ENCODE measurements at regions not wholly inside any gene's neighbourhood (a gene's known extent, or its start where the extent isn't known, plus 50 kb on each side); places are given as distances from the start of the nearest gene placed in this dataset.

GRCh38 chr6:74805916-74806696, 399.7 kb downstream of the COL12A1 start:
- H3K9ac ChIP-seq (ENCODE audit: low read depth in 1 of 2, low read length in 2 of 2) = no peak overlapping the region
- no peaks in the 10 kb centered on the region for H3K4me1 ChIP-seq (ENCODE audit: control insufficient read depth in 1 of 2, insufficient read depth in 2 of 2, low read length in 2 of 2)
- H3K27me3 ChIP-seq (ENCODE audit: control insufficient read depth in 1 of 2, insufficient read depth in 2 of 2, low read length in 2 of 2) = no peaks in the 10 kb centered on the region
- no peak overlapping the region for H3K27ac ChIP-seq (ENCODE audit: low read depth, low read length)
- no peaks in the 10 kb centered on the region for H3K36me3 ChIP-seq (ENCODE audit: control insufficient read depth in 1 of 2, insufficient read depth in 2 of 2, low read length in 2 of 2)
- H3K9me3 ChIP-seq (ENCODE audit: control insufficient read depth in 1 of 2, low read length in 2 of 2) = no peaks in the 10 kb centered on the region
- H3K4me3 ChIP-seq (ENCODE audit: low read depth in 1 of 2, low read length in 2 of 2) = no peak overlapping the region

GRCh38 chr6:74798302-74798701, 407.6 kb downstream of the COL12A1 start:
- H3K27ac ChIP-seq (ENCODE audit: low read depth, low read length) = no peak overlapping the region
- H3K27me3 ChIP-seq (ENCODE audit: control insufficient read depth in 1 of 2, insufficient read depth in 2 of 2, low read length in 2 of 2) = no peaks in the 10 kb centered on the region
- no peak overlapping the region for H3K4me3 ChIP-seq (ENCODE audit: low read depth in 1 of 2, low read length in 2 of 2)
- H3K9me3 ChIP-seq (ENCODE audit: control insufficient read depth in 1 of 2, low read length in 2 of 2) = peaks cover 0 to 7% of the 10 kb centered on the region in 2 donors
- no peaks in the 10 kb centered on the region for H3K4me1 ChIP-seq (ENCODE audit: control insufficient read depth in 1 of 2, insufficient read depth in 2 of 2, low read length in 2 of 2)
- H3K36me3 ChIP-seq (ENCODE audit: control insufficient read depth in 1 of 2, insufficient read depth in 2 of 2, low read length in 2 of 2) = no peaks in the 10 kb centered on the region
- no peak overlapping the region for H3K9ac ChIP-seq (ENCODE audit: low read depth in 1 of 2, low read length in 2 of 2)

- no peaks in the 10 kb centered on the region for H3K27me3 ChIP-seq (ENCODE audit: control insufficient read depth in 1 of 2, insufficient read depth in 2 of 2, low read length in 2 of 2)
Observed at GRCh38 chr6:74785236-74785635, 420.6 kb downstream of the COL12A1 start.

GRCh38 chr6:74782346-74782745, 423.5 kb downstream of the COL12A1 start:
- no peak overlapping the region for H3K27ac ChIP-seq (ENCODE audit: low read depth, low read length)
- no peaks in the 10 kb centered on the region for H3K9me3 ChIP-seq (ENCODE audit: control insufficient read depth in 1 of 2, low read length in 2 of 2)
- H3K9ac ChIP-seq (ENCODE audit: low read depth in 1 of 2, low read length in 2 of 2) = no peak overlapping the region
- no peaks in the 10 kb centered on the region for H3K36me3 ChIP-seq (ENCODE audit: control insufficient read depth in 1 of 2, insufficient read depth in 2 of 2, low read length in 2 of 2)
- no peaks in the 10 kb centered on the region for H3K27me3 ChIP-seq (ENCODE audit: control insufficient read depth in 1 of 2, insufficient read depth in 2 of 2, low read length in 2 of 2)
- H3K4me3 ChIP-seq (ENCODE audit: low read depth in 1 of 2, low read length in 2 of 2) = no peak overlapping the region
- H3K4me1 ChIP-seq (ENCODE audit: control insufficient read depth in 1 of 2, insufficient read depth in 2 of 2, low read length in 2 of 2) = no peaks in the 10 kb centered on the region

More at GRCh38 chr6:74785236-74785635, 420.6 kb downstream of the COL12A1 start:
- Histone ChIP-seq H3K4me1 (ENCODE audit: control insufficient read depth in 1 of 2, insufficient read depth in 2 of 2, low read length in 2 of 2) (no peaks in the 10 kb centered on the region), H3K27ac (ENCODE audit: low read depth, low read length) (no peak overlapping the region), H3K4me3 (ENCODE audit: low read depth in 1 of 2, low read length in 2 of 2) (no peak overlapping the region), H3K9me3 (ENCODE audit: control insufficient read depth in 1 of 2, low read length in 2 of 2) (no peaks in the 10 kb centered on the region), H3K9ac (ENCODE audit: low read depth in 1 of 2, low read length in 2 of 2) (no peak overlapping the region), H3K36me3 (ENCODE audit: control insufficient read depth in 1 of 2, insufficient read depth in 2 of 2, low read length in 2 of 2) (no peaks in the 10 kb centered on the region)

- Histone ChIP-seq H3K4me3 (ENCODE audit: low read depth in 1 of 2, low read length in 2 of 2) (no peak overlapping the region), H3K9ac (ENCODE audit: low read depth in 1 of 2, low read length in 2 of 2) (no peak overlapping the region), H3K9me3 (ENCODE audit: control insufficient read depth in 1 of 2, low read length in 2 of 2) (no peaks in the 10 kb centered on the region), H3K4me1 (ENCODE audit: control insufficient read depth in 1 of 2, insufficient read depth in 2 of 2, low read length in 2 of 2) (no peaks in the 10 kb centered on the region), H3K36me3 (ENCODE audit: control insufficient read depth in 1 of 2, insufficient read depth in 2 of 2, low read length in 2 of 2) (no peaks in the 10 kb centered on the region), H3K27me3 (ENCODE audit: control insufficient read depth in 1 of 2, insufficient read depth in 2 of 2, low read length in 2 of 2) (no peaks in the 10 kb centered on the region), H3K27ac (ENCODE audit: low read depth, low read length) (no peak overlapping the region)
Observed at GRCh38 chr6:74780831-74781230, 425.0 kb downstream of the COL12A1 start.

GRCh38 chr6:74768738-74769137, 437.1 kb downstream of the COL12A1 start:
- Histone ChIP-seq H3K4me1 (ENCODE audit: control insufficient read depth in 1 of 2, insufficient read depth in 2 of 2, low read length in 2 of 2) (no peaks in the 10 kb centered on the region), H3K4me3 (ENCODE audit: low read depth in 1 of 2, low read length in 2 of 2) (no peak overlapping the region), H3K27ac (ENCODE audit: low read depth, low read length) (no peak overlapping the region), H3K36me3 (ENCODE audit: control insufficient read depth in 1 of 2, insufficient read depth in 2 of 2, low read length in 2 of 2) (no peaks in the 10 kb centered on the region), H3K9me3 (ENCODE audit: control insufficient read depth in 1 of 2, low read length in 2 of 2) (no peaks in the 10 kb centered on the region), H3K9ac (ENCODE audit: low read depth in 1 of 2, low read length in 2 of 2) (no peak overlapping the region), H3K27me3 (ENCODE audit: control insufficient read depth in 1 of 2, insufficient read depth in 2 of 2, low read length in 2 of 2) (no peaks in the 10 kb centered on the region)

- Histone ChIP-seq H3K4me3 (ENCODE audit: low read depth in 1 of 2, low read length in 2 of 2) (no peak overlapping the region), H3K27ac (ENCODE audit: low read depth, low read length) (no peak overlapping the region), H3K9ac (ENCODE audit: low read depth in 1 of 2, low read length in 2 of 2) (no peak overlapping the region), H3K9me3 (ENCODE audit: control insufficient read depth in 1 of 2, low read length in 2 of 2) (no peaks in the 10 kb centered on the region), H3K27me3 (ENCODE audit: control insufficient read depth in 1 of 2, insufficient read depth in 2 of 2, low read length in 2 of 2) (no peaks in the 10 kb centered on the region), H3K36me3 (ENCODE audit: control insufficient read depth in 1 of 2, insufficient read depth in 2 of 2, low read length in 2 of 2) (no peaks in the 10 kb centered on the region), H3K4me1 (ENCODE audit: control insufficient read depth in 1 of 2, insufficient read depth in 2 of 2, low read length in 2 of 2) (no peaks in the 10 kb centered on the region)
Observed at GRCh38 chr6:74768120-74768519, 437.7 kb downstream of the COL12A1 start.

- Histone ChIP-seq H3K9ac (ENCODE audit: low read depth in 1 of 2, low read length in 2 of 2) (no peak overlapping the region), H3K4me3 (ENCODE audit: low read depth in 1 of 2, low read length in 2 of 2) (no peak overlapping the region), H3K9me3 (ENCODE audit: control insufficient read depth in 1 of 2, low read length in 2 of 2) (no peaks in the 10 kb centered on the region), H3K27me3 (ENCODE audit: control insufficient read depth in 1 of 2, insufficient read depth in 2 of 2, low read length in 2 of 2) (no peaks in the 10 kb centered on the region), H3K36me3 (ENCODE audit: control insufficient read depth in 1 of 2, insufficient read depth in 2 of 2, low read length in 2 of 2) (no peaks in the 10 kb centered on the region), H3K4me1 (ENCODE audit: control insufficient read depth in 1 of 2, insufficient read depth in 2 of 2, low read length in 2 of 2) (no peaks in the 10 kb centered on the region), H3K27ac (ENCODE audit: low read depth, low read length) (no peak overlapping the region)
Observed at GRCh38 chr6:74765486-74765885, 440.4 kb downstream of the COL12A1 start.

- H3K4me1 ChIP-seq (ENCODE audit: control insufficient read depth in 1 of 2, insufficient read depth in 2 of 2, low read length in 2 of 2) = no peaks in the 10 kb centered on the region
- H3K36me3 ChIP-seq (ENCODE audit: control insufficient read depth in 1 of 2, insufficient read depth in 2 of 2, low read length in 2 of 2) = no peaks in the 10 kb centered on the region
Observed at GRCh38 chr6:74764486-74764885, 441.4 kb downstream of the COL12A1 start.

GRCh38 chr6:74762841-74763240, 443.0 kb downstream of the COL12A1 start:
- Histone ChIP-seq H3K9ac (ENCODE audit: low read depth in 1 of 2, low read length in 2 of 2) (no peak overlapping the region), H3K27me3 (ENCODE audit: control insufficient read depth in 1 of 2, insufficient read depth in 2 of 2, low read length in 2 of 2) (no peaks in the 10 kb centered on the region), H3K36me3 (ENCODE audit: control insufficient read depth in 1 of 2, insufficient read depth in 2 of 2, low read length in 2 of 2) (no peaks in the 10 kb centered on the region), H3K27ac (ENCODE audit: low read depth, low read length) (no peak overlapping the region), H3K4me3 (ENCODE audit: low read depth in 1 of 2, low read length in 2 of 2) (no peak overlapping the region), H3K9me3 (ENCODE audit: control insufficient read depth in 1 of 2, low read length in 2 of 2) (no peaks in the 10 kb centered on the region), H3K4me1 (ENCODE audit: control insufficient read depth in 1 of 2, insufficient read depth in 2 of 2, low read length in 2 of 2) (no peaks in the 10 kb centered on the region)

More at GRCh38 chr6:74764486-74764885, 441.4 kb downstream of the COL12A1 start:
- Histone ChIP-seq H3K9me3 (ENCODE audit: control insufficient read depth in 1 of 2, low read length in 2 of 2) (no peaks in the 10 kb centered on the region), H3K9ac (ENCODE audit: low read depth in 1 of 2, low read length in 2 of 2) (no peak overlapping the region), H3K27me3 (ENCODE audit: control insufficient read depth in 1 of 2, insufficient read depth in 2 of 2, low read length in 2 of 2) (no peaks in the 10 kb centered on the region), H3K4me3 (ENCODE audit: low read depth in 1 of 2, low read length in 2 of 2) (no peak overlapping the region), H3K27ac (ENCODE audit: low read depth, low read length) (no peak overlapping the region)
